ENCODE measurements at regions not wholly inside any gene's neighbourhood (a gene's known extent, or its start where the extent isn't known, plus 50 kb on each side); places are given as distances from the start of the nearest gene placed in this dataset.

- in situ Hi-C loops (cut with MboI) (no loop called here), intact Hi-C loops (cut with micrococcal nuclease) (no loop called here)
- no peak for TF ChIP-seq ZNF311 (CRISPR knock-in tag; IDR thresholded peaks at IDR 0.05)
- no peak for TF ChIP-seq NONO (IDR thresholded peaks at IDR 0.05; ENCODE audit: low read depth in 2 of 2, low read length in 1 of 2)
- TF ChIP-seq ZFX (CRISPR knock-in tag; IDR thresholded peaks at IDR 0.05) = no peak
- no peak for TF ChIP-seq ZNF717 (CRISPR knock-in tag; IDR thresholded peaks at IDR 0.05)
- TF ChIP-seq ZNF780A (CRISPR knock-in tag; IDR thresholded peaks at IDR 0.05) = no peak
- BruUV-seq (replicated peaks) = no TSS peak
- H3K9me1 ChIP-seq (ENCODE audit: control insufficient read depth, insufficient read depth, low read length) = no peaks in the 10 kb centered on the region
- no peak overlapping the region for H3K9ac ChIP-seq (ENCODE audit: insufficient read depth in 1 of 2, low read depth in 2 of 2, low read length in 2 of 2)
- no peak overlapping the region for H3K4me3 ChIP-seq
- H3K9me3 ChIP-seq (replicated peaks; ENCODE audit: control insufficient read depth, insufficient read depth, low read depth, low read length) = no peaks in the 10 kb centered on the region; the same call in 1 of the 2 replicates
- no peaks in the 10 kb centered on the region for H3K79me2 ChIP-seq (ENCODE audit: control insufficient read depth, insufficient read depth, low read length)
- no peak for DNase-seq (ENCODE audit: extremely low read depth in 1 of 4, low spot score in 3 of 4)
- no peaks in the 10 kb centered on the region for H3K4me1 ChIP-seq (replicated peaks in 1 of 2; ENCODE audit: control insufficient read depth in 2 of 2, insufficient read depth in 2 of 2, low read length in 2 of 2)
- H4K20me1 ChIP-seq (replicated peaks; ENCODE audit: control insufficient read depth, insufficient read depth, low read length) = no peaks in the 10 kb centered on the region
- H3K4me2 ChIP-seq (ENCODE audit: insufficient read depth, low read length) = no peak overlapping the region
- H2AFZ ChIP-seq (ENCODE audit: low read depth, low read length) = no peak overlapping the region
- no peaks in the 10 kb centered on the region for H3K27me3 ChIP-seq (ENCODE audit: control insufficient read depth in 2 of 2, insufficient read depth in 2 of 2, low read length in 2 of 2)
- no peak overlapping the region for H3K27ac ChIP-seq (ENCODE audit: extremely low read depth, low read depth, low read length)
- no peaks in the 10 kb centered on the region for H3K36me3 ChIP-seq (ENCODE audit: control insufficient read depth, insufficient read depth, low read length)
- ATAC-seq = no peak
- ChIA-PET POLR2A (no interaction called here), CTCF (ENCODE audit: low intra/inter-chr PET ratio) (no interaction called here)
- FAIRE-seq = no peak
- 5% methylated on average over 3 of the region's 3 CpGs for WGBS (ENCODE audit: insufficient coverage, low coverage, missing lambda C conversion rate)
Observed at GRCh38 chr5:63613442-63613841, 348.8 kb downstream of the HTR1A start.

GRCh38 chr5:63603996-63604395 lies 358.2 kb downstream of the HTR1A start:
- no peaks in the 10 kb centered on the region for H3K4me1 ChIP-seq (replicated peaks in 1 of 2; ENCODE audit: control insufficient read depth in 2 of 2, insufficient read depth in 2 of 2, low read length in 2 of 2)
- BruUV-seq (replicated peaks) = no TSS peak
- H3K9ac ChIP-seq (ENCODE audit: insufficient read depth in 1 of 2, low read depth in 2 of 2, low read length in 2 of 2) = no peak overlapping the region
- no peaks in the 10 kb centered on the region for H3K79me2 ChIP-seq (ENCODE audit: control insufficient read depth, insufficient read depth, low read length)
- in situ Hi-C loops (cut with MboI) = no loop called here
- H3K27ac ChIP-seq (ENCODE audit: extremely low read depth, low read depth, low read length) = no peak overlapping the region
- ChIA-PET CTCF (ENCODE audit: low intra/inter-chr PET ratio) (no interaction called here), POLR2A (no interaction called here)
- H3K36me3 ChIP-seq (ENCODE audit: control insufficient read depth, insufficient read depth, low read length) = no peaks in the 10 kb centered on the region
- FAIRE-seq = no peak
- no peaks in the 10 kb centered on the region for H4K20me1 ChIP-seq (replicated peaks; ENCODE audit: control insufficient read depth, insufficient read depth, low read length)
- no peak overlapping the region for H3K4me2 ChIP-seq (ENCODE audit: insufficient read depth, low read length)
- TF ChIP-seq SP2 (IDR thresholded peaks at IDR 0.05; ENCODE audit: extremely low read depth, low read depth, low read length, poor library complexity, severe bottlenecking) (no peak), KDM4B (IDR thresholded peaks at IDR 0.05; ENCODE audit: borderline replicate concordance in 2 of 2, low read depth in 1 of 2) (no peak), ZNF140 (CRISPR knock-in tag; IDR thresholded peaks at IDR 0.05) (no peak), PHF20 (IDR thresholded peaks at IDR 0.05; ENCODE audit: partially characterized antibody) (no peak), ZNF324 (CRISPR knock-in tag; IDR thresholded peaks at IDR 0.05) (no peak), U2AF1 (optimal IDR thresholded peaks at IDR 0.05; ENCODE audit: low read depth, low read length) (no peak), RBM25 (IDR thresholded peaks at IDR 0.05; ENCODE audit: low read depth, low read length, severe bottlenecking) (no peak), L3MBTL2 (IDR thresholded peaks at IDR 0.05) (no peak), TEAD4 (IDR thresholded peaks at IDR 0.05; ENCODE audit: low read length) (no peak), TEAD4 (CRISPR knock-in tag; IDR thresholded peaks at IDR 0.05; ENCODE audit: borderline replicate concordance) (no peak), ETS1 (conservative IDR thresholded peaks at IDR 0.05; ENCODE audit: control insufficient read depth, low read depth, low read length) (no peak), ARID1B (IDR thresholded peaks at IDR 0.05) (no peak), MBD2 (IDR thresholded peaks at IDR 0.05; ENCODE audit: borderline replicate concordance, low read depth) (no peak)
- DNase-seq (ENCODE audit: extremely low read depth in 1 of 4, low spot score in 3 of 4) = no peak
- no peaks in the 10 kb centered on the region for H3K9me1 ChIP-seq (ENCODE audit: control insufficient read depth, insufficient read depth, low read length)
- H3K27me3 ChIP-seq (ENCODE audit: control insufficient read depth in 2 of 2, insufficient read depth in 2 of 2, low read length in 2 of 2) = no peaks in the 10 kb centered on the region
- no peak overlapping the region for H2AFZ ChIP-seq (ENCODE audit: low read depth, low read length)
- peaks cover 2% of the 10 kb centered on the region; the same call in 1 of the 2 replicates for H3K9me3 ChIP-seq (replicated peaks; ENCODE audit: control insufficient read depth, insufficient read depth, low read depth, low read length)
- H3K4me3 ChIP-seq = no peak overlapping the region
- ATAC-seq = no peak
- intact Hi-C loops (cut with micrococcal nuclease) = no loop called here
- 3% methylated on average over 3 of the region's 3 CpGs for WGBS (ENCODE audit: insufficient coverage, low coverage, missing lambda C conversion rate)

All from K562 (cell line).